Inferior parietal cortex (tissue), 1 donor: ENCODE measurements at regions not wholly inside any gene's neighbourhood (a gene's known extent, or its start where the extent isn't known, plus 50 kb on each side); places are given as distances from the start of the nearest gene placed in this dataset.
"Not testable (repeated sequence)": the region's sequence is repeated elsewhere in the genome, so short reads cannot be mapped to it uniquely, and the experiment has no call there.

ENCODE experiments used
- DNase-seq: peaks from one replicate; pipeline ENCODE4 v3.0.0-alpha.2; 2016; ENCODE audit errors: extremely low spot score

DNA sequence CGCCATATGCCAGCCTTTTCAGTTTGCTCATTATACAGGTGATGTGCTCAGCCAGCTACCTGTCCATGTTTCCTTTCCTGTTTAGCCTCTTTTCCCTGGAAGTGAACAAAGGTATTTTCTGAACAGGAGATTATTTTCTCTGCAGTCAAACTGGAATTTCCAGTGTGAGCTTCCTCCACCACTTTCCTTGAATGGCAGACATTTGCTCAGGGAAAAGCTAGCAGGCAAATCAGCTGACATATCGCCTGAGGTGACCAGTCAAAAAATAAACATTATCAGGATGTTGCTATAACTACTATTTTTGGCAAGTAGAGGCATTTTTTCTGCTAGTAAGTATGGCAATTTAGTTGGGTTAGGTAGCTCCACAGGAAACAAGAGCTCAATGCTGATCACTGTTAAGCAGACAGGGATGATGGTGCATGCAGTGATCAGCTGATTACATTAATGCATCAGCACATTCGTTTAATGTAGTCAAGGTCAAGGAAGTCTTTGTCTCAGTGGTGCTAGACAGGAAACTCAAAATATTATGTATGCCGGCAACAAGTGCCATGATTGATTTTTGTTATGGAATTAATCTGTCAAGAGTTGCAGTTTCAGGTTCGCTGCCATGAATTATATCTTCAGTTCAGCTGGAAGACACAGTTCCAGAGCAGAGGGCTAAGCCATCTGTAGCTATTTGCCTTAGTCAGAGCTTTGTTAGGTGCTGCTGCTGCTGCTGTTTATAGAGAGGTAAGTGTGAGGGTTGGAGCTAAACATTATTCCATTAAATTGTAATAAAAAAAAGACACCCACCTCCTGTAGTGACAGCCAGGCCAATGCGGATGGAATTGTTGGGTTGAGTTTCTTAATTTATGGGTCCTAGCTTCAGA lies 179.7 kb upstream of the ST6GALNAC5 start:
- no peak for DNase-seq

DNA sequence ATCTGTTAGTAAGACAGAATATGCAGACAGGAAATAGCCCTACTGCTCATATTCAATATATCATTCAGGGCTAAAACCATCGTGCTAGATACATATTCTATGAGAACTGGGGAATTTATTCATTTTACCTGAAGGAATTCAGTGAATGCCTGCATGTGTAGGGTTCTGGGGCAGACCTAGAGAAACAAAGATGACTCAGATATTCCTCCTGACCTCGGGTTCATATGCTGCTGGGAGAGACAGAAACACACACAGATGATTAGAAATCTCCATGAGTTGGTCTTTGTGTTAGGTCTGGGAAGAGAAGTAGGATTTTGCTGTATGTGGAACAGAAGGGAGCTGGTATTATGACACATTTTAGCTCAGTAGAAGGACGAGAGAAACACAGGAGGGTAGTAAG lies 176.5 kb upstream of the ST6GALNAC5 start:
- DNase-seq = no peak

DNA sequence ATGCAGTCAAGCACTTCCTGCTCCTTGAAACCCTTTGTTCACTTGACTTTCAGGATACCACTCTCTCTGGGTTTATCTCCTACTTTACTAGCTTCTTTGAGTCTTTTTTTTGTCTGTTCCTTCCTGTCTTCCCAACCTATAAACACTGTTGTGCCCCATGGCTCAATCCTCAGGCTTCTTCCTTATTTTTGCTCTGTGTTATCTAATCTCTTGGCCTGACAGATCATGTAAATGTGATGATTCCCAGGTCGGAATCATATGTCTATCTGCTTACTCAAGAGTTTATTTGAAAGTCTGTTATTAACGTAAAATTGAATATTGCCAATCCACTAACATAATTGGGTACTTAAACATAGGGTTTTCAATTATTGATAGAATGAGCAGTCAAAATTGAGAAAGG lies 171.7 kb upstream of the ST6GALNAC5 start:
- DNase-seq = no peak

GRCh38 chr1:76697361-76697760 lies 169.9 kb upstream of the ST6GALNAC5 start:
- DNase-seq = no peak

DNA sequence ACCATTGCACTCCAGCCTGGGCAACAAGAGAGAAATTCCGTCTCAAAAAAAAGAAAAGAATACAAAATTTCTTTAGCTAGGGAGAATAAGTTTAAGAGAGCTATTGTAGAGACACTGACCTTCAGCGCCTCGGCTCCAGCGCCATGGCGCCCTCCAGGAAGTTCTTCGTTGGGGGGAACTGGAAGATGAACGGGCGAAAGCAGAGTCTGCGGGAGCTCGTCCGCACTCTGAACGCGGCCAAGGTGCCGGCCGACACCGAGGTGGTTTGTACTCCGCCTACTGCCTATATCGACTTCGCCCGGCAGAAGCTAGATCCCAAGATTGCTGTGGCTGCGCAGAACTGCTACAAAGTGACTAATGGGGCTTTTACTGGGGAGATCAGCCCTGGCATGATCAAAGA lies 167.6 kb upstream of the ST6GALNAC5 start:
- not testable (repeated sequence) for DNase-seq

GRCh38 chr1:76700200-76700599 lies 167.1 kb upstream of the ST6GALNAC5 start:
- not testable (repeated sequence) for DNase-seq

- DNase-seq = no peak
These were observed 161.7 kb upstream of the ST6GALNAC5 start for GRCh38 chr1:76705560-76705959.

GRCh38 chr1:76713535-76713934 lies 153.7 kb upstream of the ST6GALNAC5 start:
- DNase-seq = no peak

GRCh38 chr1:76715474-76715873 lies 151.8 kb upstream of the ST6GALNAC5 start:
- no peak for DNase-seq

GRCh38 chr1:76723949-76724348 lies 143.3 kb upstream of the ST6GALNAC5 start:
- no peak for DNase-seq

GRCh38 chr1:76724816-76725215 lies 142.5 kb upstream of the ST6GALNAC5 start:
- DNase-seq = no peak

DNA sequence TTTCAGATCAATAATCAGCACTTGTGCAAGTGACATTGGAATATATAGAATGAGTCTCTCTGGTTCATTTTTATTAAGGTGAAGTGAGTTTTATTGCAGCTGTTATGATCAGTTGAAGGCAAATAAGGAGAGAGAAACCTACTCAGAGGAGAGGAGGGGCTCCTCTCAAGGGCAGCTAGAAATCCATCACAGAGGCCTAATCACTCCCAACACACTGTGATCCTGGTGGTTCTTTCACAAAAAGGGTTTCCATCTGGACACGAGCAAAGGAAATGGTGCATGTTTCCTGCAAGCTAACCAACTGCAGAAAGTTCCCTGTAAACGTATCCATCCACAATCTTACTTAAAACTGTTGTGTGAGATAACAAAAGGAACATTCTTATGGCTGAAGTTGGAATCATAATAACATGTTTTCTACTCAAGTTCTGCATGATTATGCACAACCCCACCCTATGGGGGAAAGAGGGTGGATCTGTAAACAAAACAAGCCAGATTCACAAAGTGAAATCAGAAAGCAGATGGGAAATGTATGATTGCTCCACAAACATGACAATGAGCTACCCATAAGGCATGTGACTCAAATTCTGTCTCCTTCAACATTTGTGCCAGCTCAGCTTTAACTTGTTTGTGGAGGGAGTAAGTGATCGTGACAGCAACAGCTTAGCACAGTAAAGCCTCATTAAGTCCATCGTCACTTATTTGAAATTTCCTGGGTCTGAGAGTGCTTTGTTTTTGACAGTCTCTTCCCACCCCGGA lies 141.2 kb upstream of the ST6GALNAC5 start:
- DNase-seq = no peak

DNA sequence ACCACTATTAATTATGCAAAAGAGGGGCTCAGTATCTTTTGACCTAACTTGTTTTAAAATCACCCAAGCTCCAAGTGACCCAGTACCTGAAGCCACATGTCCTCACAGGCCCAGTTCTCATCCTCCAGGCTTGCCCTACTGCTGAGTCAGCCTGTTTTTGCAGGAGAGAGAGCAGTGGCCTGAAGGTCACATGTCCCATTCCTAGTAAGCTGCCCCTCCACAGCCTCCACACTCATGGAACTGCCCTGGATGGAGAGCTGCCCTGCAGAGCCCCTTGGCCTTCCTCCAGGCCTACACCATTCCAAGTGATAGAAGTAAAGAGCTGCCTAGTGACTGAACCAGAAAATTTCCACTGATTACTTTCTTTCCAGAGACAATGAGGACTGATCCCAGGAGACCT lies 139.8 kb upstream of the ST6GALNAC5 start:
- no peak for DNase-seq

DNA sequence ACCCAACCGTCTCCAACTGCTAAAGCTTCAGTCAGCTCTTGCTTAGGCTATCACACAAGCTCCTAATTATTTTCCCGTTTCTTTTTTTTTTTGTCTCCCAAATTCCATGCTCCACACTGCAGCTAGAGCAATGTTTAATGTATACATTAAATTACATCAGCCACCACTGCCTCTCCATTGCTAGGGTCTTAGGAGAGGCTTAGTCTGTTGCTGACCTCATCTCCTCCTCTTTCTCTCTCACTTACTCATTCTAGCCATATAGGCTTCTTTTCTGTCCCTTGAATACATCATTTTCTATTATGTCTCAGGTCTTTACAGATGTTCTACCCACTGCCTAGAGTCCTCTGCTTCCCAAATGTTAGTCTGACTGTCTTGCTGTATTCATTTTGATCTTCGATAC lies 138.1 kb upstream of the ST6GALNAC5 start:
- no peak for DNase-seq

- no peak for DNase-seq
These were observed 137.3 kb upstream of the ST6GALNAC5 start for GRCh38 chr1:76730027-76730426.

DNA sequence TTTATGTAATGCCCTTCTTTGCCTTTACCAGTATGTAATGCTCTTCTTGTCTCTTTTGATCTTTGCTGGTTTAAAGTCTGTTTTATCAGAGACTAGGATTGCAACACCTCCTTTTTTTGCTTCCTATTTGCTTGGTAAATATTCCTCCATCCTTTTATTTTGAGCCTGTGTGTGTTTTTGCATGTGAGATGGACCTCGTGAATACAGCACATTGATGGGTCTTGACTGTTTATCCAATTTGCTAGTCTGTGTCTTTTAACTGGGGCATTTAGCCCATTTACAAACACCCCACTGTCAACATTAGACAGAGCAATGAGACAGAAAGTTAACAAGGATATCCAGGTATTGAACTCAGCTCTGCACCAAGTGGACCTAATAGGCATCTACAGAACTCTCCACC lies 128.9 kb upstream of the ST6GALNAC5 start:
- DNase-seq = not testable (repeated sequence)

DNA sequence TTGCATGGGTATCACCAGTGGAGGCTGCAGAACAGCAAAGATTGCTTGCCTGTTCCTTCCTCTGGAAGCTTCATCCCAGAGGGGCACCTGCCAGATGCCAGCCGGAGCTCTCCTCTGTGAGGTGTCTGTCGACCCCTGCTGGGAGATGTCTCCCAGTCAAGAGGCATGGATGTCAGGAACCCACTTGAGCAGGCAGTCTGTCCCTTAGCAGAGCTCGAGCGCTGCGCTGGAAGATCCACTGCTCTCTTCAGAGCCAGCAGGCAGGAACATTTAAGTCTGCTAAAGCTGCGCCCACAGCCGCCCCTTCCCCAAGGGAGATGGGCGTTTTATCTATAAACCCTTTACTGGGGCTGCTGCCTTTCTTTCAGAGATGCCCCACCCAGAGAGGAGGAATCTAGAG lies 126.3 kb upstream of the ST6GALNAC5 start:
- not testable (repeated sequence) for DNase-seq

DNA sequence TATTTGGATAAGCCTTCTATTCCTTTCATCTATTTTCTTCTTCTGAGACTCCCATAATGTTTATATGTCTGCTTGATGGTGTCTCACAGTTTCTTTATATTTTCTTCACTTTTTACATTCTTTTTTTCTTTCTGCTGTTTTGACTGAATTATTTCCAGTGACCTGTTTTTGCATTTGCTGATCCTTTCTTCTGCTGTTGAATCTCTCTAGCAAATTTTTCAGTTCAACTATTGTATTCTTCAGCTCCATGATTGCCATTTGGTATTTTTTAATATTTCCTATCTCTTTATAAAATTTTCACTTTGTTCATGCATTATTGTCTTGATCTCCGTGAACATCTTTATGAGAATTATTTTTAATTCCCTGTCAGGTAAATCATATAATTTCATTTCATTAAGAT lies 122.3 kb upstream of the ST6GALNAC5 start:
- no peak for DNase-seq

DNA sequence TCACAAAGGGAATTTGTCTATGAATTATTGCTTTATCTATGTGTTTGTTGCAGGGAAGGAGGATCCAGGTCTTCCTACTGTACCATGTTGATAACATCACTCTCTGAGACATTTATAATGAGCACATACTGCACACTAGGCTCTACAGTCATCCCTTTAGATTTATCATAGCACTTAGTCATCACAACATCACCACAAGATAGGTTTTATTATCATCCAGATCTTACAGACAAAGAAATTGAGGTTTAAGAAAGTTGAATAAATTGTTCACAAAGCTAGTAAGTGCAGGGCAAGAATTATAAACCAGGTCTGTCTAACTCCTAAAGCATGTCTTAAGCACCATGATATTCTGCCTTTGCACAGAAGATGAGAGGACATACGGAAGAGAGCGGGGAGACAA lies 121.1 kb upstream of the ST6GALNAC5 start:
- DNase-seq = no peak

DNA sequence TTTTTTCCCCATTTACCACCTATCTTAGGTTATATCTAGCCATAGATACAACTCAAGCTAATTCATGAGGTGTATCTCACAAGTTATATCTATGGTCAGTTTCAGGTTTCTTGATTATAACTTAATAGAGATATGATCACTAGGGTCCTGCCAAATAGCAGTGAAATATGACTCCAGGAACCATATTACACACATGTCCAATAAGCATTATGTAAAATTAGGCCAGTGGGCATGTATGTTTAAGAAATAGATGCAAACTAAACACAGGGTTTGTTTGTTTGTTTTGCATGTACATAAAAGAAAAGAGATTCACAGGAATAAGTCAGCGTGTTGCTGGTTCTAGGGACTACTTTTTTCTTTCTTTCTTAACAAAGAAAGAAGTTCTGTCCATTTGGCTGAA lies 112.5 kb upstream of the ST6GALNAC5 start:
- no peak for DNase-seq

DNA sequence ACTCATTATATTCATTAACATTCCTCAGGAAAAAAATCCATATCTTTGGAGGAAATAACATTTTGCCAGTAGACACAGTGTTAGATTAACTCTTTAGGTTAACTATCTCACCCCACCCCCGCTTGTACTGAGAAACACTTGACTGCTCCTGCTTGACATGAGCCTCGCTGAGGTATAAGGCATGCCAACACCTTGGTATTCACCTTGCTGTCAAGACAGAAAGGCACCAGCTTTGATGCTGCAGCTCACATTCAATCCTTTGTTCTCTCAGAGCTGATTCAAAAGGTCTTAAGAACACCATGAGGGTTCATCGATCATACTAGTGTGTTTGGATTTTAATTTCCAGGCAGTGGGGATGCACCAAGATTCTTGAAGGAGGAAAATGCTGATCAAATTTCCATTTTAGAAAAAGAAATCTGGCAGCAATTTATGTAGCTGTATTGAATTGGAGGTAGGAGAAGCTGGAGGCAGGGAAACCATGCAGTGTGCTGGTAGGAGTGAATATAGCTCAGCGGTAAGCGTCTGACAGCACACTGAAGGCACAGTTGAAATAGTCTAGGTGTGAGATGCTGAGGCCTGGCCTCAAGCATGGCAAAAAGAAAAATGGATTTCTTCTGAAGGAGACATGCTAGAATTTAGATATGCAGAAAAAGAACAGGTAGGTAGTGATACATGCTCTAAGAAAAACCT lies 108.0 kb upstream of the ST6GALNAC5 start:
- DNase-seq = no peak

- DNase-seq = no peak
These were observed 107.3 kb upstream of the ST6GALNAC5 start for GRCh38 chr1:76759950-76760349.
